Memory B cell (primary cell): ENCODE measurements at regions not wholly inside any gene's neighbourhood (a gene's known extent, or its start where the extent isn't known, plus 50 kb on each side); places are given as distances from the start of the nearest gene placed in this dataset.

ENCODE experiments used
- ATAC-seq: fragments of 150-1000 bp; cut with Tn5 transposase; 2 replicates; pipeline ENCODE4 v1.10.0; 2021; ENCODE audit warnings: low read depth, mild to moderate bottlenecking, moderate library complexity
- DNase-seq, 2 donors: peaks; one replicate each; pipeline ENCODE4 v3.0.0; 2022; ENCODE audit warnings: low spot score in 2 of 2
- H3K27ac Mint-ChIP-seq: one replicate; pipeline ENCODE4 v1.8.0; 2022; ENCODE audit warnings: mild to moderate bottlenecking, moderate library complexity, mixed read lengths
- H3K27me3 Mint-ChIP-seq: one replicate; pipeline ENCODE4 v1.8.0; 2022; ENCODE audit warnings: mixed read lengths
- H3K36me3 Mint-ChIP-seq: one replicate; pipeline ENCODE4 v1.8.0; 2022; ENCODE audit warnings: mild to moderate bottlenecking, mixed read lengths
- H3K4me1 Mint-ChIP-seq: one replicate; pipeline ENCODE4 v1.8.0; 2022; ENCODE audit warnings: mixed read lengths
- H3K4me3 Mint-ChIP-seq: one replicate; pipeline ENCODE4 v1.8.0; 2022; ENCODE audit warnings: mild to moderate bottlenecking, moderate library complexity, mixed read lengths
- H3K9me3 Mint-ChIP-seq: one replicate; pipeline ENCODE4 v1.8.0; 2022; ENCODE audit warnings: mixed read lengths

GRCh38 chr3:34394978-34395748 lies 596.7 kb downstream of the PDCD6IP start:
- DNase-seq = no peak
- H3K27ac Mint-ChIP-seq = no peak overlapping the region
- no peak overlapping the region for H3K4me3 Mint-ChIP-seq
- H3K27me3 Mint-ChIP-seq = no peaks in the 10 kb centered on the region
- no peak for ATAC-seq
- peaks cover 15% of the 10 kb centered on the region for H3K9me3 Mint-ChIP-seq
- no peaks in the 10 kb centered on the region for H3K4me1 Mint-ChIP-seq
- H3K36me3 Mint-ChIP-seq = peaks cover 7% of the 10 kb centered on the region

DNA sequence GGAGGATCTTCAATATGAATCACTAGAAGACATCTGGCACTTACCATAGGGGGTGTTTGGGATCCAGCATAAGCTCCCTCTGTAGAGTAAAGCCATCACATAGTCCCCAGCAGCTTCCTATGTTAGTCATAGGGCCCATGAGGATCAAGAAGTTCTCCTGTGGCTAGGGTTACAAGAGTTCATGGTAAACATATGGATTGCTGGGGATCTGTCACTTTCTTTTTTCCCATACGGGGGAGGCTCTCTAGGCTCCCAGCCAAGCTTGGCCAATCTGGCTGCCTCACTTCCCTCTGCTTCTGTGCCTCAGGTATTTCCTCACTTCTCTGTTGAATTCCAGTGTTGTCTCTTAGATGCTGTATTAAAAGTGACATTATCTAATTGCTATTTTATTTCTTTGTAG lies 597.9 kb downstream of the PDCD6IP start:
- no peaks in the 10 kb centered on the region for H3K27me3 Mint-ChIP-seq
- H3K27ac Mint-ChIP-seq = no peak overlapping the region
- H3K9me3 Mint-ChIP-seq = peaks cover 21% of the 10 kb centered on the region
- no peak overlapping the region for H3K4me3 Mint-ChIP-seq
- ATAC-seq (no peak), DNase-seq (no peak)
- peaks cover 11% of the 10 kb centered on the region for H3K36me3 Mint-ChIP-seq
- no peaks in the 10 kb centered on the region for H3K4me1 Mint-ChIP-seq

DNA sequence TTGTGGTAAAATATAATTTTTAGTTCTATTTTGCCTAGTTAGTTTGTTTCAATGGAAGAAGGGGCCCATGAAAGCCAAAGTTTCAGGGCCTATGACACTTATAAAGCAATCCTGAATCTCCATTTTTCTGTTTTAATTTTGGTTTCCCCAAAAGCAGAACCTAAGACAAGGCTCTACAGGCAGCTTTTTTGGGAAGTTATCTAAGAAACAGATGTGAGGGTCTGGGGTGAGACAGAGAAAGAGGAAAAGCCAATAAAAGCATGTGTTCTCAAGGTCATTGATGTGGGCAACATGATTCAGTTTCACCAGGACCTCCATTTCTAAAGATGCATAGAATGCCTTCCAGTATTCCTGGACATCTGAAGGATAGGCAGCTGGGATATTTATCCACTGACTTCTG lies 598.5 kb downstream of the PDCD6IP start:
- ATAC-seq (no peak), DNase-seq (no peak)
- Mint-ChIP-seq H3K27ac (no peak overlapping the region), H3K36me3 (peaks cover 11% of the 10 kb centered on the region), H3K4me1 (no peaks in the 10 kb centered on the region), H3K9me3 (peaks cover 22% of the 10 kb centered on the region), H3K4me3 (no peak overlapping the region), H3K27me3 (no peaks in the 10 kb centered on the region)

GRCh38 chr3:34399401-34399800 lies 601.0 kb downstream of the PDCD6IP start:
- H3K4me3 Mint-ChIP-seq = no peak overlapping the region
- no peak for ATAC-seq
- H3K27ac Mint-ChIP-seq = no peak overlapping the region
- H3K36me3 Mint-ChIP-seq = peaks cover 10% of the 10 kb centered on the region
- no peak for DNase-seq
- no peaks in the 10 kb centered on the region for H3K4me1 Mint-ChIP-seq
- H3K27me3 Mint-ChIP-seq = no peaks in the 10 kb centered on the region
- H3K9me3 Mint-ChIP-seq = peaks cover 16% of the 10 kb centered on the region

- Mint-ChIP-seq H3K36me3 (peaks cover 4% of the 10 kb centered on the region), H3K27ac (no peak overlapping the region), H3K4me1 (no peaks in the 10 kb centered on the region), H3K27me3 (no peaks in the 10 kb centered on the region), H3K4me3 (no peak overlapping the region), H3K9me3 (peaks cover 8% of the 10 kb centered on the region)
- no peak for DNase-seq
- ATAC-seq = no peak
Measured at GRCh38 chr3:34405159-34405558, 606.7 kb downstream of the PDCD6IP start.

- Mint-ChIP-seq H3K27me3 (no peaks in the 10 kb centered on the region), H3K4me3 (no peak overlapping the region), H3K36me3 (no peaks in the 10 kb centered on the region), H3K4me1 (no peaks in the 10 kb centered on the region), H3K27ac (no peak overlapping the region), H3K9me3 (no peaks in the 10 kb centered on the region)
- ATAC-seq = no peak
- DNase-seq = no peak
Measured at GRCh38 chr3:34407281-34407680, 608.9 kb downstream of the PDCD6IP start.

GRCh38 chr3:34408088-34408487 lies 609.7 kb downstream of the PDCD6IP start:
- no peak overlapping the region for H3K27ac Mint-ChIP-seq

GRCh38 chr3:34411596-34411995 lies 613.2 kb downstream of the PDCD6IP start:
- ATAC-seq = no peak
- Mint-ChIP-seq H3K4me1 (no peaks in the 10 kb centered on the region), H3K4me3 (no peak overlapping the region), H3K27me3 (no peaks in the 10 kb centered on the region), H3K9me3 (no peaks in the 10 kb centered on the region), H3K27ac (no peak overlapping the region), H3K36me3 (no peaks in the 10 kb centered on the region)
- no peak for DNase-seq

More at GRCh38 chr3:34408088-34408487, 609.7 kb downstream of the PDCD6IP start:
- Mint-ChIP-seq H3K4me1 (no peaks in the 10 kb centered on the region), H3K36me3 (no peaks in the 10 kb centered on the region), H3K9me3 (no peaks in the 10 kb centered on the region), H3K27me3 (no peaks in the 10 kb centered on the region), H3K4me3 (no peak overlapping the region)
- DNase-seq (no peak), ATAC-seq (no peak)

DNA sequence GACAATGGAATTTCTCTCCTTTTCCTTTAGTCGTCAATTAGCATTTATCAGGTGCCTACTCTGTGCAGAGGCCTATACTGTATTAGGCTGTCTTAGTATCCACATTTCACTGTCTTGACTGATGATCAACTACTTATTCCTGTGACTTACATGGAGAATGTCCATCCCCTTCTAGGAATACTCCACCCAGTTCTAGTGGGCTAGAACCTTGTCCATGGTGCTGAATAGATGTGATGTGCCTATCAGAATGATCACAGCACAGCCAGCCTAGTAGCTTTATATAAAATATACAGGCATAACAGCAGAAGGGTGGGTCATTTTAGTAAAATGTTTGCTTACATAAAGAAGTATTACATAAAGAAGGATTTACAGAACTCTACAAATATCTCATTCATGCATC lies 621.4 kb downstream of the PDCD6IP start:
- no peaks in the 10 kb centered on the region for H3K4me1 Mint-ChIP-seq
- DNase-seq = no peak
- no peak overlapping the region for H3K27ac Mint-ChIP-seq
- peaks cover 1% of the 10 kb centered on the region for H3K27me3 Mint-ChIP-seq
- no peak overlapping the region for H3K4me3 Mint-ChIP-seq
- no peak for ATAC-seq
- H3K36me3 Mint-ChIP-seq = no peaks in the 10 kb centered on the region
- no peaks in the 10 kb centered on the region for H3K9me3 Mint-ChIP-seq

DNA sequence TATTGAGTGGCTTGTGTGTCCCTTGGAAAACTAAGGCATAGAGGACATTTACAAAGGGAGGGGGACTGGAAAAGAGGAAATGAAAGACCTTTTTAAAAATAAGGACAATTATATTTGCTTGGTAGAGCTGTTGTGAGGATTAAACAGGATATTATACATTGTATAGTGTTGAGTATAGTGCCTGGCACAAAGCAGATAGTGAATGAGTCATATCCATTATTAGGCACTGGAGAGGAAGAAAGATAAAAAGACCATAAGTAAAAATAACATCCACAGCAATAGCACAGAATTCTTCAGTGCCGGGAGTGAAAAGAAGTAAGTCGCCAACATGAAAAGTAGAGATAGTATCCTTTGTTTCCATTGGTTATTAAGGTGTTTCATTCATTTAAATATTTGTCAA lies 623.3 kb downstream of the PDCD6IP start:
- ATAC-seq = no peak
- Mint-ChIP-seq H3K9me3 (no peaks in the 10 kb centered on the region), H3K27me3 (peaks cover 1% of the 10 kb centered on the region), H3K27ac (no peak overlapping the region), H3K4me1 (no peaks in the 10 kb centered on the region), H3K4me3 (no peak overlapping the region), H3K36me3 (no peaks in the 10 kb centered on the region)
- DNase-seq = no peak

DNA sequence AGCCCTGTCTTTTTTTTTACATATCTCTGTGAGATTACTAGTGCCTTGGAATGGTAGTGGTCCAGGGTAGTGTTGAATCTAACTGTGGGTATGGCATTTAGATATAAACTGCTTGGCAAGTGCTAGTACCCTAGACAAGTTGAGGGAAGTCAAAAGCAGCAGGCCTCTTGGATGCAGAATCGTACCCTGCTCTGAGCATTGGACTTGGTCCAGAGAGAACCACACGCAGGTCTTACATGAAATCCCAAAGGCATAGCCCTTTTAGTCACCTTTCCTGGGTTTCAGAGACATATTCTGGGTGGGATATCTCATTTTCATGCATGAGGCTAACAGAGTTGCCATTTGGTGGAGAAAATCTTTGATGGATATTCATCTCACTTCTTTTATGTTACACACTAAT lies 641.4 kb downstream of the PDCD6IP start:
- Mint-ChIP-seq H3K9me3 (peaks cover 4% of the 10 kb centered on the region), H3K4me1 (no peaks in the 10 kb centered on the region), H3K27me3 (no peaks in the 10 kb centered on the region), H3K4me3 (no peak overlapping the region), H3K27ac (no peak overlapping the region), H3K36me3 (peaks cover 3% of the 10 kb centered on the region)
- DNase-seq (no peak), ATAC-seq (no peak)

DNA sequence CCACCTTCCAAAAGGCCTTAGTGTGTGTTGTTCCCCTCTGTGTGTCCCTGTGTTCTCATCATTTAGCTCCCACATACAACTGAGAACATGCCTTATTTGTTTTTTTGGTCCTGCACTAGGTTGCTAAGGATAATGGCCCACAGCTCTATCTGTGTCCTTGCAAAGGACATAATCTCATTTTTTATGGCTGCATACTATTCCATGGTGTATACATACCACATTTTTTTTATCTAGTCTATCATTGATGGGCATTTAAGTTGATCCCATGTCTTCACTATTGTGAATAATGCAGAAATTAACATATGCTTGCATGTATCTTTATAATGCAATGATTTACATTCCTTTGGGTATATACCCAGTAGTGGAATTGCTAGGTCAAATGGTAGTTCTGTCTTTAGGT lies 645.7 kb downstream of the PDCD6IP start:
- H3K9me3 Mint-ChIP-seq = peaks cover 13% of the 10 kb centered on the region
- H3K4me3 Mint-ChIP-seq = no peak overlapping the region
- no peaks in the 10 kb centered on the region for H3K27me3 Mint-ChIP-seq
- H3K36me3 Mint-ChIP-seq = peaks cover 6% of the 10 kb centered on the region
- no peak for DNase-seq
- no peaks in the 10 kb centered on the region for H3K4me1 Mint-ChIP-seq
- no peak overlapping the region for H3K27ac Mint-ChIP-seq
- no peak for ATAC-seq

- Mint-ChIP-seq H3K27me3 (no peaks in the 10 kb centered on the region), H3K9me3 (peaks cover 14% of the 10 kb centered on the region), H3K27ac (no peak overlapping the region), H3K4me3 (no peak overlapping the region), H3K4me1 (peaks cover 3% of the 10 kb centered on the region), H3K36me3 (peaks cover 3% of the 10 kb centered on the region)
- DNase-seq (no peak), ATAC-seq (no peak)
Measured at GRCh38 chr3:34449305-34449704, 650.9 kb downstream of the PDCD6IP start.

DNA sequence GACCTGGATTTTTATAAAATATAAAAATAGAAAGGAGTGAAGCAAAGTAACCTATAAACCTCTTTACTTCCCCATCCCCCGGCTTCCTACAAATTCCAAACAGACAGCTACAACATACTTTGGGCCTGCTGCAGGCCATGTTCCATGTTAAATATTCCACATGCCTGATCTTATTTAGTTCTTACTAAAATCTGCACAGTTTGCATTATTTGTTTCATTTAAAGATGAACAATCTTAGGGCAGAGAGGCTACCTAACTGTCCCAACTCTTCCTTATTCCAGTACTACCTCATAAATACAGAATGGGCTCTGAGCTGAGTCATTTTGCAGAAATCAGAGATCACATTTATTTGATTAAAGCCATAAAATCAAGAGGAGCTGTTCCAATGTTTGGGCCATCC lies 665.0 kb downstream of the PDCD6IP start:
- Mint-ChIP-seq H3K4me3 (no peak overlapping the region), H3K27ac (no peak overlapping the region), H3K4me1 (no peaks in the 10 kb centered on the region), H3K27me3 (no peaks in the 10 kb centered on the region), H3K9me3 (peaks cover 17% of the 10 kb centered on the region), H3K36me3 (peaks cover 3% of the 10 kb centered on the region)
- ATAC-seq = no peak
- no peak for DNase-seq

- peaks cover 14% of the 10 kb centered on the region for H3K9me3 Mint-ChIP-seq
- no peak overlapping the region for H3K4me3 Mint-ChIP-seq
- no peaks in the 10 kb centered on the region for H3K4me1 Mint-ChIP-seq
- ATAC-seq = no peak
- no peaks in the 10 kb centered on the region for H3K27me3 Mint-ChIP-seq
- peaks cover 3% of the 10 kb centered on the region for H3K36me3 Mint-ChIP-seq
- DNase-seq = no peak
- H3K27ac Mint-ChIP-seq = no peak overlapping the region
Measured at GRCh38 chr3:34464646-34465045, 666.2 kb downstream of the PDCD6IP start.
